ENCODE measurements at regions not wholly inside any gene's neighbourhood (a gene's known extent, or its start where the extent isn't known, plus 50 kb on each side); places are given as distances from the start of the nearest gene placed in this dataset.

GRCh38 chr2:120461092-120461491 lies 115.2 kb downstream of the INHBB start:
- FAIRE-seq, result no peak

GRCh38 chr2:120461546-120462537 lies 115.9 kb downstream of the INHBB start:
- no peak for FAIRE-seq

GRCh38 chr2:120463527-120463926 lies 117.6 kb downstream of the INHBB start:
- no peak for FAIRE-seq

GRCh38 chr2:120463996-120464395 lies 118.1 kb downstream of the INHBB start:
- FAIRE-seq, result no peak

- FAIRE-seq, result no peak
Observed at GRCh38 chr2:120464448-120464931, 118.6 kb downstream of the INHBB start.

GRCh38 chr2:120465012-120465700 lies 119.2 kb downstream of the INHBB start:
- FAIRE-seq, result no peak

- no peak for FAIRE-seq
Observed at GRCh38 chr2:120465701-120465988, 119.7 kb downstream of the INHBB start.

- no peak for FAIRE-seq
Observed at GRCh38 chr2:120465989-120466703, 120.2 kb downstream of the INHBB start.

GRCh38 chr2:120466704-120467054 lies 120.7 kb downstream of the INHBB start:
- FAIRE-seq, result no peak

GRCh38 chr2:120468136-120468535 lies 122.2 kb downstream of the INHBB start:
- FAIRE-seq, result no peak

GRCh38 chr2:120469426-120469825 lies 123.5 kb downstream of the INHBB start:
- FAIRE-seq, result no peak

- no peak for FAIRE-seq
Observed at GRCh38 chr2:120470041-120470965, 124.4 kb downstream of the INHBB start.

GRCh38 chr2:120471166-120471565 lies 125.2 kb downstream of the INHBB start:
- FAIRE-seq, result no peak

- FAIRE-seq, result no peak
Observed at GRCh38 chr2:120472031-120472430, 126.1 kb downstream of the INHBB start.

- no peak for FAIRE-seq
Observed at GRCh38 chr2:120472891-120473309, 127.0 kb downstream of the INHBB start.

GRCh38 chr2:120473522-120474271 lies 127.8 kb downstream of the INHBB start:
- FAIRE-seq, result no peak

GRCh38 chr2:120474486-120474885 lies 128.6 kb downstream of the INHBB start:
- no peak for FAIRE-seq

- no peak for FAIRE-seq
Observed at GRCh38 chr2:120476141-120476540, 130.2 kb downstream of the INHBB start.

- FAIRE-seq, result no peak
Observed at GRCh38 chr2:120477198-120477597, 131.3 kb downstream of the INHBB start.

GRCh38 chr2:120477831-120478481 lies 132.0 kb downstream of the INHBB start:
- FAIRE-seq, result no peak

GRCh38 chr2:120480346-120480902 lies 134.5 kb downstream of the INHBB start:
- FAIRE-seq, result no peak
